Activated CD8-positive, alpha-beta memory T cell treated with anti-CD3 and anti-CD28 coated beads, Interleukin-2, amount 10 ng/mL, durations not matched to agents 7 days and 5 days (primary cell): ENCODE measurements at regions not wholly inside any gene's neighbourhood (a gene's known extent, or its start where the extent isn't known, plus 50 kb on each side); places are given as distances from the start of the nearest gene placed in this dataset.

Experiments
- ATAC-seq: fragments of 150-1000 bp; cut with Tn5 transposase; one replicate; pipeline ENCODE4 v1.10.0; 2021; ENCODE audit warnings: moderate library complexity
- CTCF ChIA-PET: fragments of 350-600 bp; sonication (Branson Sonifier 250); formaldehyde crosslinking; loops from one replicate; lab custom pipeline; 2021; ENCODE audit warnings: antibody characterized with exemption; lab: Charles Lee
- DNase-seq: peaks from one replicate; pipeline ENCODE4 v3.0.0-alpha.2; 2020
- H3K27ac Mint-ChIP-seq: one replicate; pipeline ENCODE4 v1.8.0; 2021; ENCODE audit warnings: mild to moderate bottlenecking, mixed read lengths
- H3K27me3 Mint-ChIP-seq: one replicate; pipeline ENCODE4 v1.8.0; 2021; ENCODE audit warnings: mixed read lengths
- H3K36me3 Mint-ChIP-seq: one replicate; pipeline ENCODE4 v1.8.0; 2021; ENCODE audit warnings: mild to moderate bottlenecking, mixed read lengths
- H3K4me1 Mint-ChIP-seq: one replicate; pipeline ENCODE4 v1.8.0; 2021; ENCODE audit warnings: mixed read lengths
- H3K4me3 Mint-ChIP-seq: one replicate; pipeline ENCODE4 v1.8.0; 2021; ENCODE audit warnings: mild to moderate bottlenecking, moderate library complexity, mixed read lengths
- H3K9me3 Mint-ChIP-seq: one replicate; pipeline ENCODE4 v1.8.0; 2022; ENCODE audit warnings: low read depth, mixed read lengths

- ATAC-seq (no peak), DNase-seq (no peak)
- no peak overlapping the region for H3K4me3 Mint-ChIP-seq
- CTCF ChIA-PET: interaction anchor here (0.6 kb wide), 1 partner anchor 377 kb away, joined by 5 read pairs; no protein-coding TSS in a partner anchor
- H3K27ac Mint-ChIP-seq: no peak overlapping the region
- H3K27me3 Mint-ChIP-seq: peaks cover 5% of the 10 kb centered on the region
- H3K36me3 Mint-ChIP-seq: no peaks in the 10 kb centered on the region
- H3K4me1 Mint-ChIP-seq: no peaks in the 10 kb centered on the region
- peaks cover 6% of the 10 kb centered on the region for H3K9me3 Mint-ChIP-seq
Observed at GRCh38 chr6:4314201-4314707, 178.9 kb upstream of the ECI2 start.

- no peak for DNase-seq
- Mint-ChIP-seq H3K9me3 (peaks cover 6% of the 10 kb centered on the region), H3K27ac (no peak overlapping the region), H3K27me3 (peaks cover 2% of the 10 kb centered on the region), H3K4me3 (no peak overlapping the region), H3K4me1 (no peaks in the 10 kb centered on the region), H3K36me3 (no peaks in the 10 kb centered on the region)
- no peak for ATAC-seq
- CTCF ChIA-PET: no interaction called here
Observed at GRCh38 chr6:4313044-4313686, 177.8 kb upstream of the ECI2 start.

- Mint-ChIP-seq H3K36me3 (no peaks in the 10 kb centered on the region), H3K4me3 (no peak overlapping the region), H3K4me1 (no peaks in the 10 kb centered on the region), H3K9me3 (peaks cover 6% of the 10 kb centered on the region), H3K27me3 (peaks cover 2% of the 10 kb centered on the region), H3K27ac (no peak overlapping the region)
- CTCF ChIA-PET: no interaction called here
- ATAC-seq: no peak
- no peak for DNase-seq
Observed at GRCh38 chr6:4311976-4312860, 176.8 kb upstream of the ECI2 start.

- no peak overlapping the region for H3K27ac Mint-ChIP-seq
Observed at GRCh38 chr6:4309540-4309939, 174.2 kb upstream of the ECI2 start.

GRCh38 chr6:4308364-4308763 is 173.0 kb upstream of the ECI2 start:
- peaks cover 7% of the 10 kb centered on the region for H3K27me3 Mint-ChIP-seq
- no peaks in the 10 kb centered on the region for H3K36me3 Mint-ChIP-seq
- H3K4me1 Mint-ChIP-seq: no peaks in the 10 kb centered on the region
- H3K9me3 Mint-ChIP-seq: peaks cover 6% of the 10 kb centered on the region
- H3K4me3 Mint-ChIP-seq: no peak overlapping the region
- CTCF ChIA-PET: no interaction called here
- ATAC-seq: no peak
- H3K27ac Mint-ChIP-seq: no peak overlapping the region
- DNase-seq: no peak

More at GRCh38 chr6:4309540-4309939, 174.2 kb upstream of the ECI2 start:
- Mint-ChIP-seq H3K9me3 (peaks cover 6% of the 10 kb centered on the region), H3K27me3 (peaks cover 5% of the 10 kb centered on the region), H3K36me3 (no peaks in the 10 kb centered on the region), H3K4me3 (no peak overlapping the region), H3K4me1 (no peaks in the 10 kb centered on the region)
- DNase-seq (no peak), ATAC-seq (no peak)
- CTCF ChIA-PET: no interaction called here

- Mint-ChIP-seq H3K4me3 (no peak overlapping the region), H3K9me3 (no peaks in the 10 kb centered on the region), H3K27ac (no peak overlapping the region), H3K36me3 (no peaks in the 10 kb centered on the region), H3K27me3 (peaks cover 7% of the 10 kb centered on the region), H3K4me1 (no peaks in the 10 kb centered on the region)
- no peak for ATAC-seq
- no peak for DNase-seq
- CTCF ChIA-PET: no interaction called here
Observed at GRCh38 chr6:4304927-4305455, 169.6 kb upstream of the ECI2 start.

GRCh38 chr6:4303638-4304037 is 168.3 kb upstream of the ECI2 start:
- no peaks in the 10 kb centered on the region for H3K36me3 Mint-ChIP-seq
- no peaks in the 10 kb centered on the region for H3K9me3 Mint-ChIP-seq
- no peak for DNase-seq
- H3K27ac Mint-ChIP-seq: no peak overlapping the region
- no peak overlapping the region for H3K4me3 Mint-ChIP-seq
- no peaks in the 10 kb centered on the region for H3K4me1 Mint-ChIP-seq
- H3K27me3 Mint-ChIP-seq: peaks cover 7% of the 10 kb centered on the region
- ATAC-seq: no peak
- CTCF ChIA-PET: no interaction called here

- ATAC-seq: no peak
- DNase-seq: no peak
- Mint-ChIP-seq H3K36me3 (no peaks in the 10 kb centered on the region), H3K27ac (no peak overlapping the region), H3K9me3 (no peaks in the 10 kb centered on the region), H3K4me1 (no peaks in the 10 kb centered on the region), H3K27me3 (peaks cover 7% of the 10 kb centered on the region), H3K4me3 (no peak overlapping the region)
- CTCF ChIA-PET: no interaction called here
Observed at GRCh38 chr6:4302524-4302923, 167.1 kb upstream of the ECI2 start.

GRCh38 chr6:4301871-4302270 is 166.5 kb upstream of the ECI2 start:
- no peak overlapping the region for H3K4me3 Mint-ChIP-seq
- CTCF ChIA-PET: no interaction called here
- no peak overlapping the region for H3K27ac Mint-ChIP-seq
- peaks cover 7% of the 10 kb centered on the region for H3K27me3 Mint-ChIP-seq
- no peaks in the 10 kb centered on the region for H3K4me1 Mint-ChIP-seq
- H3K9me3 Mint-ChIP-seq: no peaks in the 10 kb centered on the region
- H3K36me3 Mint-ChIP-seq: no peaks in the 10 kb centered on the region
- DNase-seq (no peak), ATAC-seq (no peak)

GRCh38 chr6:4300917-4301316 is 165.5 kb upstream of the ECI2 start:
- no peaks in the 10 kb centered on the region for H3K36me3 Mint-ChIP-seq
- no peaks in the 10 kb centered on the region for H3K4me1 Mint-ChIP-seq
- H3K27me3 Mint-ChIP-seq: peaks cover 7% of the 10 kb centered on the region
- no peak for ATAC-seq
- no peak overlapping the region for H3K4me3 Mint-ChIP-seq
- no peak overlapping the region for H3K27ac Mint-ChIP-seq
- CTCF ChIA-PET: no interaction called here
- no peaks in the 10 kb centered on the region for H3K9me3 Mint-ChIP-seq
- no peak for DNase-seq

- Mint-ChIP-seq H3K4me3 (no peak overlapping the region), H3K36me3 (no peaks in the 10 kb centered on the region), H3K27ac (no peak overlapping the region), H3K27me3 (peaks cover 4% of the 10 kb centered on the region), H3K4me1 (no peaks in the 10 kb centered on the region), H3K9me3 (no peaks in the 10 kb centered on the region)
- no peak for DNase-seq
- CTCF ChIA-PET: no interaction called here
- no peak for ATAC-seq
Observed at GRCh38 chr6:4299476-4299875, 164.1 kb upstream of the ECI2 start.

GRCh38 chr6:4297348-4297747 is 162.0 kb upstream of the ECI2 start:
- CTCF ChIA-PET: no interaction called here
- DNase-seq (no peak), ATAC-seq (no peak)
- Mint-ChIP-seq H3K4me3 (no peak overlapping the region), H3K36me3 (no peaks in the 10 kb centered on the region), H3K4me1 (no peaks in the 10 kb centered on the region), H3K27ac (no peak overlapping the region), H3K27me3 (peaks cover 2% of the 10 kb centered on the region), H3K9me3 (no peaks in the 10 kb centered on the region)

- H3K9me3 Mint-ChIP-seq: no peaks in the 10 kb centered on the region
Observed at GRCh38 chr6:4296552-4296951, 161.2 kb upstream of the ECI2 start.

GRCh38 chr6:4295783-4296155 is 160.4 kb upstream of the ECI2 start:
- no peak overlapping the region for H3K27ac Mint-ChIP-seq
- H3K4me1 Mint-ChIP-seq: no peaks in the 10 kb centered on the region
- no peak overlapping the region for H3K4me3 Mint-ChIP-seq
- H3K27me3 Mint-ChIP-seq: peaks cover 2% of the 10 kb centered on the region
- no peaks in the 10 kb centered on the region for H3K36me3 Mint-ChIP-seq
- CTCF ChIA-PET: no interaction called here
- no peak for ATAC-seq
- no peaks in the 10 kb centered on the region for H3K9me3 Mint-ChIP-seq
- no peak for DNase-seq

More at GRCh38 chr6:4296552-4296951, 161.2 kb upstream of the ECI2 start:
- Mint-ChIP-seq H3K36me3 (no peaks in the 10 kb centered on the region), H3K4me1 (no peaks in the 10 kb centered on the region), H3K4me3 (no peak overlapping the region), H3K27me3 (peaks cover 2% of the 10 kb centered on the region), H3K27ac (no peak overlapping the region)
- CTCF ChIA-PET: no interaction called here
- DNase-seq (no peak), ATAC-seq (no peak)
